GM23338 (cell line): ENCODE measurements at regions not wholly inside any gene's neighbourhood (a gene's known extent, or its start where the extent isn't known, plus 50 kb on each side); places are given as distances from the start of the nearest gene placed in this dataset.

Experiments used
- ATAC-seq: fragments of 200-7000 bp; cut with Tn5 transposase; 3 replicates; pipeline ENCODE4 v1.9.1; 2020
- DNase-seq: peaks from one replicate; pipeline ENCODE4 v3.0.0-alpha.2; 2015; ENCODE audit warnings: low spot score
- H2AFZ ChIP-seq: fragments of 200-600 bp; sonication (generic); 2 replicates; pipeline ENCODE4 v1.8.0; 2016; ENCODE audit warnings: antibody characterized with exemption, mild to moderate bottlenecking, moderate library complexity
- H3F3A ChIP-seq: fragments of 200-600 bp; sonication (generic); replicated peaks from 2 replicates; pipeline ENCODE4 v1.8.0; 2017; ENCODE audit warnings: antibody characterized with exemption, mixed run types, low read depth
- H3K27ac ChIP-seq: fragments of 200-600 bp; sonication (generic); 2 replicates; pipeline ENCODE4 v1.6.1; 2016; ENCODE audit warnings: low read depth
- H3K27me3 ChIP-seq: fragments of 200-600 bp; sonication (generic); 2 replicates; pipeline ENCODE4 v1.8.0; 2016; ENCODE audit warnings: mild to moderate bottlenecking, mixed run types, moderate library complexity; ENCODE audit not compliant: insufficient read depth
- H3K36me3 ChIP-seq: fragments of 200-600 bp; sonication (generic); 2 replicates; pipeline ENCODE4 v1.8.0; 2016; ENCODE audit warnings: mild to moderate bottlenecking; ENCODE audit not compliant: insufficient read depth
- H3K4me1 ChIP-seq: fragments of 200-600 bp; sonication (generic); 2 replicates; pipeline ENCODE4 v1.8.0; 2016; ENCODE audit warnings: mild to moderate bottlenecking, moderate library complexity; ENCODE audit not compliant: insufficient read depth
- H3K4me2 ChIP-seq: fragments of 200-600 bp; sonication (generic); 2 replicates; pipeline ENCODE4 v1.7.1; 2017; ENCODE audit warnings: mixed run types
- H3K4me3 ChIP-seq: fragments of 200-600 bp; sonication (generic); 2 replicates; pipeline ENCODE4 v1.6.1; 2016; ENCODE audit warnings: mixed run types
- H3K79me2 ChIP-seq: fragments of 200-600 bp; sonication (generic); replicated peaks from 2 replicates; pipeline ENCODE4 v1.8.0; 2017; ENCODE audit warnings: mild to moderate bottlenecking; ENCODE audit not compliant: insufficient read depth
- H3K9me2 ChIP-seq: fragments of 200-600 bp; sonication (generic); 2 replicates; pipeline ENCODE4 v1.8.0; 2017; ENCODE audit not compliant: insufficient read depth
- H4K20me1 ChIP-seq: fragments of 200-600 bp; sonication (generic); replicated peaks from 2 replicates; pipeline ENCODE4 v1.8.0; 2017; ENCODE audit warnings: mild to moderate bottlenecking; ENCODE audit not compliant: insufficient read depth
- H3K27ac Mint-ChIP-seq: 2 replicates; pipeline ENCODE4 v1.8.0; 2020; ENCODE audit warnings: inconsistent platforms, mild to moderate bottlenecking, moderate library complexity, mixed read lengths
- H3K27me3 Mint-ChIP-seq: 3 replicates; pipeline ENCODE4 v1.8.0; 2022; ENCODE audit warnings: low read depth, mild to moderate bottlenecking, moderate library complexity, mixed read lengths, inconsistent platforms; ENCODE audit not compliant: insufficient read depth, poor library complexity
- H3K36me3 Mint-ChIP-seq: 3 replicates; pipeline ENCODE4 v1.8.0; 2021; ENCODE audit warnings: low read depth, mild to moderate bottlenecking, inconsistent platforms, moderate library complexity, mixed read lengths
- H3K4me1 Mint-ChIP-seq: 3 replicates; pipeline ENCODE4 v1.8.0; 2020; ENCODE audit warnings: mild to moderate bottlenecking, inconsistent platforms, mixed read lengths
- H3K4me3 Mint-ChIP-seq: 3 replicates; pipeline ENCODE4 v1.8.0; 2021; ENCODE audit warnings: moderate library complexity, mild to moderate bottlenecking, inconsistent platforms, mixed read lengths
- H3K9me3 Mint-ChIP-seq: 3 replicates; pipeline ENCODE4 v1.8.0; 2020; ENCODE audit warnings: moderate library complexity, mild to moderate bottlenecking, inconsistent platforms, mixed read lengths
- CREB1 ChIP-seq: fragments of 250-450 bp; sonication (Bioruptor Pico); IDR thresholded peaks from 2 replicates; pipeline ENCODE4 v1.5.0; 2020; ENCODE audit warnings: low read depth, mild to moderate bottlenecking, moderate library complexity
- EZH2 ChIP-seq: fragments of 200-600 bp; sonication (generic); IDR thresholded peaks from one replicate; pipeline ENCODE4 v1.8.0; 2017; ENCODE audit warnings: antibody characterized with exemption, mild to moderate bottlenecking, low read depth; ENCODE audit not compliant: unreplicated experiment
- EZH2phosphoT487 ChIP-seq: fragments of 200-600 bp; sonication (generic); IDR thresholded peaks from one replicate; pipeline ENCODE4 v1.8.1; 2018; ENCODE audit warnings: antibody characterized with exemption; ENCODE audit not compliant: unreplicated experiment
- JUNB ChIP-seq: IDR thresholded peaks from one replicate; pipeline ENCODE4 v1.6.1; 2016; ENCODE audit warnings: antibody characterized with exemption; ENCODE audit not compliant: unreplicated experiment
- NANOG ChIP-seq: IDR thresholded peaks from 2 replicates; pipeline ENCODE4 v1.6.1; 2016; ENCODE audit warnings: antibody characterized with exemption, borderline replicate concordance
- ZNF114 ChIP-seq: fragments of 250-450 bp; sonication (Bioruptor Pico); IDR thresholded peaks from 2 replicates; pipeline ENCODE4 v1.5.0; 2020; ENCODE audit warnings: mild to moderate bottlenecking, moderate library complexity
- ZNF331 ChIP-seq: fragments of 250-450 bp; sonication (Bioruptor Pico); IDR thresholded peaks from 2 replicates; pipeline ENCODE4 v1.5.0; 2020; ENCODE audit warnings: low read depth, mild to moderate bottlenecking, moderate library complexity
- TF ChIP-seq, protein P1 (sequence below), 2 experiments: fragments of 200-600 bp in 1 of 2; sonication (generic) in 1 of 2; conservative IDR thresholded peaks; 2 replicates each; pipeline versions ENCODE4 v1.5.1 to v1.6.1; 2016 to 2017; ENCODE audit warnings: antibody characterized with exemption in 2 of 2, low read depth in 2 of 2, mild to moderate bottlenecking in 2 of 2, moderate library complexity in 1 of 2
- TF ChIP-seq, protein P2 (sequence below): IDR thresholded peaks from one replicate; pipeline ENCODE4 v1.6.1; 2018; ENCODE audit warnings: antibody characterized with exemption; ENCODE audit not compliant: unreplicated experiment

DNA sequence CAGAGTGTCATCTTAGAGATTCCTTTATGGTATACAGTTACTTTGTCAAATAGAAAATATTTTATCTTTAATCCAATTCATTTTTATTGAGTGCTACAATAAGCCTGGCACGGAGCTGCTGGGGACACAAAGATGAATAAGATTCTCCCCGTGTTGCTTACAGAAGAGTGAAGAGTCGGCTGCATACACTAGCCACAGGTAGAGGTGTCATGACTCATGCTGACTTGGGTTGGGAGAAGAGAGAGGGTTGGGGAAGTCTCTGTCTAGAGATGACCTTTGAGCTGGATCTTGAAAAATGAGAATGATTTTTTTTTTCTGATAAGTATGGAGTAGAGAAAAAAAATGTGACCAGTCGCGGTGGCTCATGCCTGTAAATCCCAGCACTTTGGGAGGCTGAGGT lies 289.9 kb upstream of the CELF2 start (continued):
- no peak for TF ChIP-seq EZH2

DNA sequence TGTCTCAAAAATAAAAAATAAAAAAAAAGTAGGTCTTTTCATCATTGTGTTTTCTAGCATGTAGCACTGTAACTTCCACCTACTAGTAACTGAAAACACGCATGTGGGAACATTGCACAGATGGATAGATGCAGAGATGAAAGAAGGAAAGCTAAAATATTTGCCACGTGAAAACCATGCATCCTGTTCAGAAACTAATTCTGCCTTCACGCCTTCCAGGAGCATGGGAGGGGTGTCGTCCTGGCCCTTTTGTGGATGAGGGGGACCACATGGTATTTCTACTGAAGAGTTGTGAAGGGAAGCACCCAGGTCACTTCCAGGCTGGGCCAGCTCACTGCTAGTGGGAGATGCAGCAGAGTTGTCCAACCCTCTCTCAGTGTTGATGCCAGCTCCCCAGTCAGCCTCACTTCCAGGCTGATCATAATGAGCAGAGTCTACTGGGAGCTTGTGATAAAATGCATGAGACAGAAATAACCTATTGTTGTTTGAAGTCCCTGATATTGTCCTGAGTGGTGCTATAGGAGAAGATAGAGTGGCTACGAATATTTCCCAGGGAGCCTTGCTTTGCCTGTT lies 287.1 kb upstream of the CELF2 start:
- H3K36me3 Mint-ChIP-seq = no peaks in the 10 kb centered on the region

DNA sequence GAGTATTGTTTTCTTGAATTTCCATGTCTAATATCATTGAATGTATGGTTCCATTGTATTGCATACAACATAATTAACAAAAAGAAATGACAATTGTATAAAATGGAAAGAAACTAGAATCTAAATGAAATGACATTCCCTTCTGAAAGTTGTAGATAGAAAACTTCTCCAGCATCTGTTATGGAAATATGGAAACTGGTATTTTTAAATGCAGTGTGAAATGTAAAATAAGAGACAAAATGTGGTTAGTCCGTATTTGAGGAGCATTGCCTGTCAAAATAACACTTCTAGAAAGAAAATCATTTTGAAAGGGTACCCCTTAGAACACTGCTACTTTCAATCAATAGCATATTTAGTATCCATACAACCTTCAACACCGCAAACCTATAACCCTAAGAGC lies 286.3 kb upstream of the CELF2 start:
- Mint-ChIP-seq H3K4me1 (no peaks in the 10 kb centered on the region), H3K27ac (no peak overlapping the region), H3K4me3 (no peak overlapping the region), H3K36me3 (no peaks in the 10 kb centered on the region), H3K27me3 (no peaks in the 10 kb centered on the region), H3K9me3 (no peaks in the 10 kb centered on the region)
- Histone ChIP-seq H3K9me2 (peaks cover 4% of the 10 kb centered on the region; the same call in 1 of the 2 replicates), H3K79me2 (no peaks in the 10 kb centered on the region), H4K20me1 (no peaks in the 10 kb centered on the region), H3F3A (no peaks in the 10 kb centered on the region), H3K27me3 (no peaks in the 10 kb centered on the region), H3K4me1 (no peaks in the 10 kb centered on the region), H2AFZ (no peak overlapping the region), H3K27ac (no peak overlapping the region), H3K4me2 (no peak overlapping the region), H3K4me3 (no peak overlapping the region), H3K36me3 (no peaks in the 10 kb centered on the region)
- ATAC-seq = no peak
- DNase-seq = no peak
- TF ChIP-seq, protein P1, sequence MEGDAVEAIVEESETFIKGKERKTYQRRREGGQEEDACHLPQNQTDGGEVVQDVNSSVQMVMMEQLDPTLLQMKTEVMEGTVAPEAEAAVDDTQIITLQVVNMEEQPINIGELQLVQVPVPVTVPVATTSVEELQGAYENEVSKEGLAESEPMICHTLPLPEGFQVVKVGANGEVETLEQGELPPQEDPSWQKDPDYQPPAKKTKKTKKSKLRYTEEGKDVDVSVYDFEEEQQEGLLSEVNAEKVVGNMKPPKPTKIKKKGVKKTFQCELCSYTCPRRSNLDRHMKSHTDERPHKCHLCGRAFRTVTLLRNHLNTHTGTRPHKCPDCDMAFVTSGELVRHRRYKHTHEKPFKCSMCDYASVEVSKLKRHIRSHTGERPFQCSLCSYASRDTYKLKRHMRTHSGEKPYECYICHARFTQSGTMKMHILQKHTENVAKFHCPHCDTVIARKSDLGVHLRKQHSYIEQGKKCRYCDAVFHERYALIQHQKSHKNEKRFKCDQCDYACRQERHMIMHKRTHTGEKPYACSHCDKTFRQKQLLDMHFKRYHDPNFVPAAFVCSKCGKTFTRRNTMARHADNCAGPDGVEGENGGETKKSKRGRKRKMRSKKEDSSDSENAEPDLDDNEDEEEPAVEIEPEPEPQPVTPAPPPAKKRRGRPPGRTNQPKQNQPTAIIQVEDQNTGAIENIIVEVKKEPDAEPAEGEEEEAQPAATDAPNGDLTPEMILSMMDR (conservative IDR thresholded peaks at IDR 0.05; ENCODE audit: low read depth in 2 of 2) = no peak
- TF ChIP-seq EZH2phosphoT487 (no peak), EZH2 (no peak), CREB1 (CRISPR knock-in tag) (no peak), NANOG (no peak), JUNB (no peak)
- TF ChIP-seq, protein P2, sequence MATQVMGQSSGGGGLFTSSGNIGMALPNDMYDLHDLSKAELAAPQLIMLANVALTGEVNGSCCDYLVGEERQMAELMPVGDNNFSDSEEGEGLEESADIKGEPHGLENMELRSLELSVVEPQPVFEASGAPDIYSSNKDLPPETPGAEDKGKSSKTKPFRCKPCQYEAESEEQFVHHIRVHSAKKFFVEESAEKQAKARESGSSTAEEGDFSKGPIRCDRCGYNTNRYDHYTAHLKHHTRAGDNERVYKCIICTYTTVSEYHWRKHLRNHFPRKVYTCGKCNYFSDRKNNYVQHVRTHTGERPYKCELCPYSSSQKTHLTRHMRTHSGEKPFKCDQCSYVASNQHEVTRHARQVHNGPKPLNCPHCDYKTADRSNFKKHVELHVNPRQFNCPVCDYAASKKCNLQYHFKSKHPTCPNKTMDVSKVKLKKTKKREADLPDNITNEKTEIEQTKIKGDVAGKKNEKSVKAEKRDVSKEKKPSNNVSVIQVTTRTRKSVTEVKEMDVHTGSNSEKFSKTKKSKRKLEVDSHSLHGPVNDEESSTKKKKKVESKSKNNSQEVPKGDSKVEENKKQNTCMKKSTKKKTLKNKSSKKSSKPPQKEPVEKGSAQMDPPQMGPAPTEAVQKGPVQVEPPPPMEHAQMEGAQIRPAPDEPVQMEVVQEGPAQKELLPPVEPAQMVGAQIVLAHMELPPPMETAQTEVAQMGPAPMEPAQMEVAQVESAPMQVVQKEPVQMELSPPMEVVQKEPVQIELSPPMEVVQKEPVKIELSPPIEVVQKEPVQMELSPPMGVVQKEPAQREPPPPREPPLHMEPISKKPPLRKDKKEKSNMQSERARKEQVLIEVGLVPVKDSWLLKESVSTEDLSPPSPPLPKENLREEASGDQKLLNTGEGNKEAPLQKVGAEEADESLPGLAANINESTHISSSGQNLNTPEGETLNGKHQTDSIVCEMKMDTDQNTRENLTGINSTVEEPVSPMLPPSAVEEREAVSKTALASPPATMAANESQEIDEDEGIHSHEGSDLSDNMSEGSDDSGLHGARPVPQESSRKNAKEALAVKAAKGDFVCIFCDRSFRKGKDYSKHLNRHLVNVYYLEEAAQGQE = no peak

More for the DNA sequence above, 287.1 kb upstream of the CELF2 start:
- TF ChIP-seq, protein P1 (conservative IDR thresholded peaks at IDR 0.05; ENCODE audit: low read depth in 2 of 2) = no peak
- no peak for TF ChIP-seq ZNF331 (CRISPR knock-in tag)
- TF ChIP-seq ZNF114 (CRISPR knock-in tag) = no peak
- TF ChIP-seq EZH2 = no peak
- Mint-ChIP-seq H3K27ac (no peak overlapping the region), H3K4me1 (no peaks in the 10 kb centered on the region), H3K27me3 (no peaks in the 10 kb centered on the region), H3K9me3 (no peaks in the 10 kb centered on the region), H3K4me3 (no peak overlapping the region)
- Histone ChIP-seq H3K4me3 (no peak overlapping the region), H3K27me3 (no peaks in the 10 kb centered on the region), H3K27ac (no peak overlapping the region), H2AFZ (no peak overlapping the region), H3K36me3 (no peaks in the 10 kb centered on the region), H3K4me2 (no peak overlapping the region), H3K79me2 (no peaks in the 10 kb centered on the region), H4K20me1 (no peaks in the 10 kb centered on the region), H3K4me1 (no peaks in the 10 kb centered on the region), H3F3A (no peaks in the 10 kb centered on the region), H3K9me2 (peaks cover 4% of the 10 kb centered on the region; the same call in 1 of the 2 replicates)
- DNase-seq (no peak), ATAC-seq (no peak)
